OCI-LY3 (cell line): ENCODE measurements at regions not wholly inside any gene's neighbourhood (a gene's known extent, or its start where the extent isn't known, plus 50 kb on each side); places are given as distances from the start of the nearest gene placed in this dataset.

Experiments used
- EZH2phosphoT487 ChIP-seq: fragments of 200-600 bp; shearing (Covaris generic); IDR thresholded peaks from 2 replicates; pipeline ENCODE4 v1.6.1; 2018; ENCODE audit warnings: antibody characterized with exemption, mixed run types, low read depth
- TF ChIP-seq, protein P1 (sequence below): fragments of 200-600, 300-600 bp; sonication (generic); IDR thresholded peaks from 2 replicates; pipeline ENCODE4 v1.5.1; 2014; ENCODE audit warnings: antibody characterized with exemption, low read length, low read depth

DNA sequence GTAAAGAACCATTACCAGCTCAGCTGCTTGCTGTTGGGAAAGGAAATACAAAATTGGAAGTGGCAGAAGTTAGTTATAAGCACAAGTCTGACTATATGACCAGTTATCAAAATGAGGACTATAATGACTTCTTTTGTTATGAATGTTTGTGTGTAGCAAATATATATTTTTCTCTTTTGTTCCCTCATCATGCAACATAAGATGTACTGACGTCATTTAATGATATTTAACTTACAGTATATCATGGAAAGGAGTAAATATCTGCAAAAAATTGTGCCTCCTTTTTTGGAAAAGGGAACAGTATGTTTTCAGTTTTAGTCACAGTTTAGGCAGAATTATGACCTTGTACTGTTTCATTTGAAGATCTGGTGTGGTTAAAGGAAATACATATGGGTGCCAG lies 356.3 kb upstream of the SLITRK5 start:
- TF ChIP-seq, protein P1, sequence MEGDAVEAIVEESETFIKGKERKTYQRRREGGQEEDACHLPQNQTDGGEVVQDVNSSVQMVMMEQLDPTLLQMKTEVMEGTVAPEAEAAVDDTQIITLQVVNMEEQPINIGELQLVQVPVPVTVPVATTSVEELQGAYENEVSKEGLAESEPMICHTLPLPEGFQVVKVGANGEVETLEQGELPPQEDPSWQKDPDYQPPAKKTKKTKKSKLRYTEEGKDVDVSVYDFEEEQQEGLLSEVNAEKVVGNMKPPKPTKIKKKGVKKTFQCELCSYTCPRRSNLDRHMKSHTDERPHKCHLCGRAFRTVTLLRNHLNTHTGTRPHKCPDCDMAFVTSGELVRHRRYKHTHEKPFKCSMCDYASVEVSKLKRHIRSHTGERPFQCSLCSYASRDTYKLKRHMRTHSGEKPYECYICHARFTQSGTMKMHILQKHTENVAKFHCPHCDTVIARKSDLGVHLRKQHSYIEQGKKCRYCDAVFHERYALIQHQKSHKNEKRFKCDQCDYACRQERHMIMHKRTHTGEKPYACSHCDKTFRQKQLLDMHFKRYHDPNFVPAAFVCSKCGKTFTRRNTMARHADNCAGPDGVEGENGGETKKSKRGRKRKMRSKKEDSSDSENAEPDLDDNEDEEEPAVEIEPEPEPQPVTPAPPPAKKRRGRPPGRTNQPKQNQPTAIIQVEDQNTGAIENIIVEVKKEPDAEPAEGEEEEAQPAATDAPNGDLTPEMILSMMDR = no peak
- no peak for TF ChIP-seq EZH2phosphoT487
